HG03354 (cell line): ENCODE measurements at regions not wholly inside any gene's neighbourhood (a gene's known extent, or its start where the extent isn't known, plus 50 kb on each side); places are given as distances from the start of the nearest gene placed in this dataset.

Experiments used
- ATAC-seq: cut with Tn5 transposase; IDR thresholded peaks from one replicate; pipeline ENCODE4 v1.9.1; 2021; ENCODE audit warnings: mild to moderate bottlenecking; ENCODE audit not compliant: unreplicated experiment, poor library complexity, severe bottlenecking

GRCh38 chr2:224325941-224326340 is 76.0 kb downstream of the FAM124B start:
- no peak for ATAC-seq

DNA sequence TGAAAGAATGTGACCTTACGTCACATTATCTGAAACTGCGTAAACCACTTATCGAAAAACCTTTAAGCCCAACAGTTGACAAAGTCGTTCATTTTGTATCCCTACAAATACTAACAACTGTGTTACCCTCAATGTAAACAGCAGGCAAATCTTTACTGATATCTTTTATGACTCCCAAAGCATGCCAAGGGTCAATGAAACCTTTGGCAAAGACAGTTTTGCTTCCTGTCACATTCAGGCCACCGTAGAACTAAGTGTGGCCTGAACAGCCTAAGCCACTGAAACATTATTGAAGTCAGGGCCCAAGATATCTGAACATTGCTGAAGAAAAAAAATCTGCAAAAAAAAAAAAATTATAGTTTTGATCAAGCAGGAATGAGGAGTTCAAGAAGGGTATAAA is 77.3 kb downstream of the FAM124B start:
- ATAC-seq: no peak

DNA sequence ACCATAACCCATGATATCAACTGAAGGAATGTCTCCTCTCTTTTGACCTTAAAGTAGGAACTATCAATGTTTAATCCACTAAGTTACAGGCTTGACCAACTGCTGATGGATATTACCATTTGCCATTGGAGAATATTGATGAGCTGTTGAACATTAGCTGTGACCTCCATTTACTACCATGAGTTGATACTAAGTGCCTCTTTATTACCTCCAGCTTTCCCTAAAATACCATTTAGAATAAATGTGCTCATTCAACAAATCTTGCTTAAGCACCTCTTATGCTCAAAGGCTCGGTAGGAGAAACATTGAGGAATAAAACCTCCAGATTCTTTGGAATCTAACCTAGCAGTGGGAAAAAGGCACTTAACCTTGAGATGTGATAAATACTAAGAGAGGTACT is 81.2 kb downstream of the FAM124B start:
- no peak for ATAC-seq

DNA sequence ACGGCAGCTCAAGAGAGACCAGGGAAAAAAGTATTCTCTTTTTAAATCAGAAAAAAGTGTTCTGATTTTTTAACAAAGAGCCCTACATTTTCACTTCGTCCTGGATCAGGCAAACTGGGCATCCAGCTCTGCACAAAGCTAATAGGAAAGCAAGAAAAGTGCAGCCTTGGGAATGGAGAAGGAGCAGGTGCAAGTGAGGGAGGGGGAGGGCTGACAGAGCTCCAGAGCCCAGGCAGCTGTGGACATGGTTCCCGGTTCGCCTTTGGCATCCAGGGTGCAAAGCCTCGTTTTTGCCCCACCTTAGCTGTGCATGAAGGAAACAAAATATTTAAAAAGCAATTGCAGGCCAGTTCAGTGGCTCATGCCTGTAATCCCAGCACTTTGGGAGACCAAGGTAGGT is 82.2 kb downstream of the FAM124B start:
- no peak for ATAC-seq

GRCh38 chr2:224312741-224313140 is 89.2 kb downstream of the FAM124B start:
- no peak for ATAC-seq

- ATAC-seq: no peak
These were observed 90.8 kb downstream of the FAM124B start for GRCh38 chr2:224310943-224311625.

DNA sequence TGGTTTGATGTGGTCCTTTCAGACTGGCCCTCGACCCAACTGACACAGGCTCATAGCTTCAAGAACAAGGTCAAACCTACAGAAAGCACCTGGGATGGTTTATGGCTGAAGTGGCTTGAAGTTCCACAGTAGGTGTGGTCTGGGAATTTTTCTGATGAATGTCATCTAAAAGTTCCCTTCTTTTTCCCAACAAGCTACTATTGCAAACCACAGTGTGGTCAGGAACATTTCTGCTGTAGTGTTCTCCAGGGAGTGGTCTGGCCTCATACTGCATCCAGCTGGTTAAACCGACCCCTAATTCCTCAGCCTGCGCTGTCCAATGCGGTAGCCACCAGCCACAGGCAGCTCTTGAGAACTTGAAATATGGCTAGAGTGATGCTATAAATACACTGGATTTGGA is 92.7 kb downstream of the FAM124B start:
- no peak for ATAC-seq

DNA sequence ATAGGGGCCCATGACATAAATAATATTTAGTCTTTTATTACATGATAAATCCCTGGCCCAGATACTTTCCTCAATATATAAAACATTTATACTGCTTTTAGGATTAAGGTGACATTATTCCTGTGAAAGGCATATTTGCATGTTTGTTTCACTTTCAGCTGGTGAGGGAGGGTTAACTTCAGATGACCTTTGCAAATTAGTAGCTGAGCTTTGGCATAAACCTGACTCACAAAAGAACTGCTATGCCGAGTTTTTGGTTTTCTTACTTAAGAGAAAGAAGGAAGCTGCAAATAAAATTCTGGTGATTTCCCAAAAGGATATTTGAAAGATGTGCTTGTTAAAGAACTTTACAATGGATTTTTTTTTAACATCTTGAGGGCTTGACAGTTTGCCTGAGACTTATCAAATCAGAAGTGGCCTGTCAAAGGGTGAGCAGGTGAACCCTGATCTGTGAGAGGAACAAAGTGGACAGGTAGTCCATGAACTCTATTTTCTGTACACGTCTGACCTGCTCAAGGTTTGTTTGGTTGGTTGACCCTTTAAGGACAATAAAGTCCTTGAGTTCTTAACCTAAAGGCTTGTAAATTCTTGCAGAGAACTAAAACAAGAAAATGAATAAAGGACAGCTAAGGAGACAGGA is 93.5 kb downstream of the FAM124B start:
- peak; percentile 97 for ATAC-seq

DNA sequence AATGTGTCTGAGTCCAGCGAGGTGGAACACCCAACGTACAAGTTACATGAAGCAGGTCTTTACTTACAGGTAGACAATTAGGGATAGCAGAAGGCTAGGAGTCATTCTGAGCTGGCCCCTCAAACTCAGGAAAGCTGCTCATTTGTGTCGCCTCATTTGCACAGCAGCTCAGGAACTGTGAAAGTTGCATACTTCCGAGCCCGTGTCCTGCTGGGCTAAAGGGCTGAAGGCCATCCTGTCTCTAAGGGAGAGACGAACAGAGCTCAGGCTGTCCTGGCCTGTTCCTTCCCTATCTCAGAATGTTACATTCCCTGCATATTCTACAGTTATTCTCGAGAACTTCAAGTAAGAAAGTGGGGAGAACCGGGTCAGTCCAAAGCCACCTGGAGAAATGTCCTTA is 99.0 kb downstream of the FAM124B start:
- ATAC-seq: no peak

- ATAC-seq: no peak
These were observed 107.9 kb downstream of the FAM124B start for GRCh38 chr2:224293976-224294375.

DNA sequence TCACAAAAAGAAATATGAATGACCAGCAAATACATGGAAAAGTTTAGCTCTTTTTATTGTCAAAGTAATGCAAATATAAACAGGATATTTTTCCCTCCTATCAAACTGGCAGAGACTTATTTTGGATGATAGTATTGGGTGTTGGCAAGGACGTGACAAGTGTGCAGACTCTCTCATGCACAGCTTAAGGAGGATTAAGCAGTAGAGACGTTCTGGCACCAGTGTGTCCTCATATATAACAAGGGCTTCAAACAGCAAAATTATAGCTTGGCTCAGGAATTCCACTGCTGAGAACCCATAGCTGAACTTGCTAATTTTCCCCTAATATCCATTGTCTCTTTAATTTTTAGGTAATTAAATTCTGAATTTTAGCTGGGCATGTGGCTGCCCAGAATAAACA is 114.4 kb downstream of the FAM124B start:
- ATAC-seq: no peak

GRCh38 chr2:224286923-224287322 is 115.0 kb downstream of the FAM124B start:
- no peak for ATAC-seq

- no peak for ATAC-seq
These were observed 117.6 kb downstream of the FAM124B start for GRCh38 chr2:224284134-224284946.

DNA sequence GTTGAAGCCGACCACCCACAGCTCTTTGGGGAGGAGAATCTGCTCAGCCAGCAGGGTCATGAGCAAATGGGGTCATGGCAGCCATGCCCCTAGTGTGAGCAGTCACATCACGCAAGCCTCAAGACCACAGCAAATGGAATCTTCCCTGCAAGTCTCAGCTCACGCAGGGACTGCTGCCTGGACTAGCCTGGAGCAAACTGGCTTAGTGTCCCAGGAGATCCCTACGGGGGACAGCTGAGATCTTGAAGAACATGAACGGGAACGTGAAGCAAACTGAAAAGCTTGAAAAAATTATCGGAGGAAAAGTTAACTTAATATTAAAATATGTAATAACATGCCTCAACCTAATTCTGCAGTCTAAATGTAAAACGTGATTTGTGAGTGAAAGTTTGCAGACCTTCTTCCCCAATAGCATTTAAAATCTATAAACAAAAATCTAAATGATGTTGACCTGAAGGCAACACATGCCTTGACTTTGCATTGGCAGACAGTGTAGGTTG is 118.4 kb downstream of the FAM124B start:
- ATAC-seq: no peak

GRCh38 chr2:224281374-224281773 is 120.5 kb downstream of the FAM124B start:
- ATAC-seq: no peak

DNA sequence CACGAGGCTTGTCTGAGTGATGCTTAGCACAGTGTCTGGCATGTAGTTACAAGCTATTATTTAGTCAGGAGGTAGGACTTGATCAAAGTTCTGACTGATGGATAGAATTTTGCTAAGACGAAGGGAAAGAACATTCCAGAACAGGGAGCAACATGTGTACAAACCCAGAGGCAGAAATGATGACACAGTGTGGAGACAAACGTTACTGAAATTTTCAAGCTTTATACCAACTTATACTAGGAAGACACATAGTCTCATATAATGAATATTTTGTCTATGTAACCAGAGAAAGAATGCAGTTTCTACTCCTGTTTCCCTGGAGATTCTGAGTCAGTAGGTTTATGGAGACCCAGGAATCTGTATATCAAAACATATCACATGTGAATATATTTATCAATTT is 123.4 kb downstream of the FAM124B start:
- no peak for ATAC-seq

- ATAC-seq: no peak
These were observed 125.7 kb downstream of the FAM124B start for GRCh38 chr2:224276251-224276650.

DNA sequence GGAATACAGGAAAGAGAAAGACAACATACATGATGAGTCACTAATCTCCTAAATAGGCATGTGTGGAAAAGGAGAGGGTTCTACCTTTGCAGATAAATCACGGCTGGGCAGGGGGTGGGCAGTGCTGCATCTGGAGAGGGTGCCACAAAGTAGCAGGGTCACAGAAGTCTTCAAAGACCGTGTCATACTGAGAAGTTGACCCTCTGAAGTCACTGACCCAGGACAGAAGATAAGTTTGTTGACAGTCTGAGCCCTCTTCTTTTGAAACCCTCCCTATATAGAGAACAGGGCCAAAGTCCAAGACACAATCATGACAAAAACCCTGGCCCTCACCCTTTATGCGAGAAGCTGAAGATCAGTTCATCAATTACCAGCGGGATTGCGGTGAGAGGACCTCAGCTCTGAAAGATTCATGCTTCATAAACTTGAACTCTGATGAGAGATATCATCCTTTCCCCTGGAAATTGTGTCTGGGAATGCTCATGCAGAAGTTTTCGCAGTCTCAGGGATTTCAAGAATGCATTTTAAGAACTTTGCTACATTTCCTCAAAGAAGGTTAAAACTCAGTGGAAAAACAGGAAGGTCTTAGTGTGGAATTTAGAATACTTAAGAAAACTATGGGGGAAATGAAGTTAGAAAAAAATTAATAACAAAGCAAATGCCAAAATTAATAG is 129.5 kb downstream of the FAM124B start:
- no peak for ATAC-seq

GRCh38 chr2:224271617-224272236 is 130.2 kb downstream of the FAM124B start:
- ATAC-seq: no peak

DNA sequence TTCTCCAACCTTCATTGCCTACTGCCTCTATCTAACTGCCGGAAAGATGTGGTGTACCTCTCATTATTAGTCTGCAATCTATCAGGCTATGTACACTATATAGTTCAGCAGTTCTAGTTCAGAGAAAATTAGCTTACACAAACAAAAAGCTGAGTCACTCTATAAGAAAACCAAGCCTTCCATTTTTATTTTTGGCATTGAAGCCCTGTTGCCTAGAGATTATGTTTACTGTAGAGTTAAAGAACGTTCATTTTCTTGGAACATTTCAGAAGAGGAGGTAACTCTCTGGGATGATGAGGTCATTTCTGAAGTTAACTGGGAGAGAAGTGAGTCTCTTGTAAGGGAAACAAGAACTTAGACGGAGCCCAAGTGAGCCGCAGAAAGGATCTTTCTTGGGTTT is 133.5 kb downstream of the FAM124B start:
- ATAC-seq: no peak
